GM15510 (cell line): ENCODE measurements at regions not wholly inside any gene's neighbourhood (a gene's known extent, or its start where the extent isn't known, plus 50 kb on each side); places are given as distances from the start of the nearest gene placed in this dataset.

ENCODE experiments used
- POLR2A ChIP-seq: IDR thresholded peaks from 3 replicates; pipeline ENCODE4 v1.6.1; 2011; ENCODE audit warnings: borderline replicate concordance; ENCODE audit not compliant: insufficient read length; ENCODE audit errors: extremely low read depth

GRCh38 chr15:77723756-77724155, 91.0 kb upstream of the LINGO1 start:
- TF ChIP-seq POLR2A: no peak

- TF ChIP-seq POLR2A: no peak
Observed at GRCh38 chr15:77722759-77723460, 90.2 kb upstream of the LINGO1 start.

GRCh38 chr15:77721963-77722362, 89.3 kb upstream of the LINGO1 start:
- no peak for TF ChIP-seq POLR2A

- TF ChIP-seq POLR2A: no peak
Observed at GRCh38 chr15:77720655-77721054, 87.9 kb upstream of the LINGO1 start.

GRCh38 chr15:77720173-77720572, 87.5 kb upstream of the LINGO1 start:
- TF ChIP-seq POLR2A: no peak

- no peak for TF ChIP-seq POLR2A
Observed at GRCh38 chr15:77719450-77719849, 86.7 kb upstream of the LINGO1 start.

GRCh38 chr15:77717333-77717990, 84.8 kb upstream of the LINGO1 start:
- TF ChIP-seq POLR2A: no peak

- no peak for TF ChIP-seq POLR2A
Observed at GRCh38 chr15:77716632-77717332, 84.1 kb upstream of the LINGO1 start.

- TF ChIP-seq POLR2A: no peak
Observed at GRCh38 chr15:77715860-77716259, 83.1 kb upstream of the LINGO1 start.

GRCh38 chr15:77715051-77715450, 82.3 kb upstream of the LINGO1 start:
- no peak for TF ChIP-seq POLR2A

- no peak for TF ChIP-seq POLR2A
Observed at GRCh38 chr15:77714555-77714954, 81.8 kb upstream of the LINGO1 start.

- TF ChIP-seq POLR2A: no peak
Observed at GRCh38 chr15:77714023-77714422, 81.3 kb upstream of the LINGO1 start.

GRCh38 chr15:77713281-77713680, 80.6 kb upstream of the LINGO1 start:
- TF ChIP-seq POLR2A: no peak

- no peak for TF ChIP-seq POLR2A
Observed at GRCh38 chr15:77712438-77712837, 79.7 kb upstream of the LINGO1 start.

- TF ChIP-seq POLR2A: no peak
Observed at GRCh38 chr15:77710637-77711036, 77.9 kb upstream of the LINGO1 start.

GRCh38 chr15:77710206-77710605, 77.5 kb upstream of the LINGO1 start:
- TF ChIP-seq POLR2A: no peak
